Muscle of back (tissue), 3 donors: ENCODE measurements at regions not wholly inside any gene's neighbourhood (a gene's known extent, or its start where the extent isn't known, plus 50 kb on each side); places are given as distances from the start of the nearest gene placed in this dataset.

Experiments used
- DNase-seq, 3 donors: peaks; one replicate each; pipeline versions ENCODE4 v3.0.0 to v3.0.0-alpha.2; 2013

DNA sequence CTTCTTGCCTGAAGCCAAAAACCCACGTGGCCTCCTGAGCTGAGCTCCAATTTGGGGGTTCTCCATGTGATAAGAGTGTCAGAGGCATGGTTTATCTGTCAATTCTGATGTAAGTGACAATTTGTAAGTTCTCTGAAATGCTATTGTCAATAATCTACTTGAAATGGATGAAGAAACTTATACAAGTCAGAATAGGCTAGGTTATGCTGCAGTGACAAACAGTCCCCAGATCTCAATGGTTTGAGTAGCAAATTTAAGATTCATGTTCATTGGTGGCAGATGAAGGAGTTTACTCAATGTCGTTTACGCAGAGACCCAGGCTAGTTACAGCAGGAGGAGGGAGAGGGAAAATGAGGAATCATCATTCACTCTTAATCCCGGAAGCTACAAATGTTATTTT lies 352.4 kb downstream of the KIF16B start:
- DNase-seq = no peak

DNA sequence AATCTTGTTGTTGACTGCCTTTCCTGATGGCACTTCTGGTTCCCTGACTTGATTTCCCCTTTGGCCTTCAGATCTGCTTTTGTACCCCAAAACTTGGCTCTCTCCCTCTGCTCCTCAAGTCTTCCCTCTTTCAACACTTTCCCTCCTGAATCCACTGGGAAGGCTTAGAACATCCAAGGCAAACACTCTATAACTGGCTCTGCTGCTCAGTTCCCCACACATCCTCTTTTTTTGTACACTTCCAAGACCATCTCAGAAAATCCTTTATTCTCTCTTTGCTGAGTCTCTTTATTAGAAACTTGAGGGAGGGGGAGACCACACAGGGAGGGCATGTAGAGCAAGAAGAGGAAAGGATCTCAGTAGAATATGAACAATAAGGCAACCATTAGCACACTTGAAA lies 354.1 kb downstream of the KIF16B start:
- DNase-seq = no peak

DNA sequence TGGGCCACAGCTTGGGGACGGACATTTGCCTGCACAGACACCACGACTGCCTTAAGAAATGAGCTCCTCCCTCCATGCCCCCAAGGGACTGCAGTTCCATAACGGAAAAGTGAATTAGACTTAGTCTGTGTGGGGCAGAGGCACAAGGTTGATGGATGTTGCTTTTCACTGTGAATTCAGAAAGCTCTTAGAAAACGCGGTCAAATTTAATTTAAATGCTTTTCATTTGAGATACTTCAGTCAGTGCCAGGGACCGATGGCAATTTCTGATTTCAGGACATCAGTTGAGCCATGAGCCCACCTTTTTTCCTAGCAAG lies 356.4 kb downstream of the KIF16B start:
- no peak for DNase-seq

DNA sequence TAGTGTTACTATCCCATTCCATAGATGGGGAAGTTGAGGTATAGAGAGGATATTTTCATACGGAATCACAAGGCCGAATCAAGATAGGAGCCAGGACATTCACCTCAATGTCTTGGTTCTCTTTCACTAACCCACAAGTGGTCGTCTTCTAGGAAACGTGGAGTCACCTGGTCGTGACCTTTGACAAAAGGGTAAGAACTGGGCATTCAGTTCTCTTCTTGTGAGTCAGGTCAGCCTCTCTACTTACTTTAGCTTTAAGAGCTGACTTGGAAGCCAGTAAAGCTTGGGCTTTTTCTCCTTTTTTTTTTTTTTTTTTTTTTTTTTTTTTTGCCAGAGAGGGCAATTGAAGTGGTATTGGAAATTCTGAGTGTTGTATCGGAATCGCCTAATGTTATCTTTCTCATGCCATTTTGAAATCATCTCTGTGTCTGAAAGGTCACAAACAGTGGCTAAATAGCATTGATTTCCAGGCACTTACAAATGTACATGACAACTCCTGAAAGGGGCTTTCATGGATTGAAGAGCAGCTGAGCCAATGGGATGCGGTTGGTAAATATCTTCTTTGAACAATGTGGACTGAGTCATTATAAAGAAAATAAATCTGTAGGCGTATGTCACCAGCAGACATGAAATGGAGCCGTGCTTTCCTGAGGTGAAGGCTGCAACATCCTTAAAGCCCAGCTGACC lies 356.9 kb downstream of the KIF16B start:
- DNase-seq = no peak

DNA sequence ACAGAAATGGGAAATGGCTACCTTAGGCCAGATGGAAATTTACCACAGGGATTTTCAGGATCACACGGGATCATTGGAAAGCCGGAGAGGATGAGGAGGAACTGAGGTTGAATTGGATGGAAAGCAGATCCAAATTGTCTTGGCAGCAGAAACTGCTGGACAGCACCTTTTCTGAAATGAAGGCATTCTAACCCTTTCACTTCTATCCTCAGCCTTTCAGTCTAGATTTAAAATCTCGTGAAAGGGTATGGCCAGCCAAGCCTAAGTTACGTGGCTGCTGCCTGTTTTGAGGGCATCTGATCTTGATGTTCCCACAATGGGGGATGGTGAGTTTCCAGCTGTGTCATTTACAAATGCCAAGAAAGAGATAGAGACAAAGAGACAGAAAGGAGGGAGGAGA lies 358.2 kb downstream of the KIF16B start:
- peak in 2 of 3 donors; percentile 40 to 62 for DNase-seq

DNA sequence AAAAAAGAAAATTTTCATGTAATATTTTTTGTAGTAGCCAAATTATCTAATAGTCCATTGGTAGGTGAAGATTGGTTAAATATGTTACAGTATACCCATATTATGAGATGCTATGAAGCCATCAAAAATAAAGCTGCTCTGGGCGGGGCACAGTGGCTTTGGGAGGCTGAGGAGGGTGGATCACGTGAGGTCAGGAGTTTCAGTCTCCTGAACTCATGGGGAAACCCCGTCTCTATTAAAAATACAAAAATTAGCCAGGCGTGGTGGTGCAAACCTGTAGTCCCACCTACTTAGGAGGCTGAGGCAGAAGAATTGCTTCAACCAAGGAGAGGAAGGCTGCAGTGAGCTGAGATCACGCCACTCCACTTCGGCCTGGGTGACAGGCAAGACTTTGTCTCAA lies 360.5 kb downstream of the KIF16B start:
- no peak for DNase-seq

DNA sequence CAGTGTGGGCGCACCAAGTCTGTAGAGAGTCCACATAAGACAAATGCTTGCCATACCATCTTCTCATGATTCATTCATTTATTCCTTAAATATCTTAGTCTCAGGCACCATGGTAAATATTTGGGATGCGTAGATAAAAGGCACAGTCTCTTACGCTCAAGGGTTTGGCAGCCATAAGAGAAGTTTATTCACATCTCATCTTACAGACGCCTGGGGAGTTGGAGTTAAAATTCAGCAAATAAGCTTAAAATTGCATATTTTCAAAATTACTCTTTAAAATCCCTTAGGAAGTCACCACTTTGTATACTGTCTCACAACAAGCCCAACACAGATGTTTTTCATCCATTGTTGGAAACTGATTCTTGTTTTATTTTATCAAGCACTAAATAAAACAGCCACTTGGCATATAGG lies 363.3 kb downstream of the KIF16B start:
- peak; percentile 53 to 85 (median 65) for DNase-seq

DNA sequence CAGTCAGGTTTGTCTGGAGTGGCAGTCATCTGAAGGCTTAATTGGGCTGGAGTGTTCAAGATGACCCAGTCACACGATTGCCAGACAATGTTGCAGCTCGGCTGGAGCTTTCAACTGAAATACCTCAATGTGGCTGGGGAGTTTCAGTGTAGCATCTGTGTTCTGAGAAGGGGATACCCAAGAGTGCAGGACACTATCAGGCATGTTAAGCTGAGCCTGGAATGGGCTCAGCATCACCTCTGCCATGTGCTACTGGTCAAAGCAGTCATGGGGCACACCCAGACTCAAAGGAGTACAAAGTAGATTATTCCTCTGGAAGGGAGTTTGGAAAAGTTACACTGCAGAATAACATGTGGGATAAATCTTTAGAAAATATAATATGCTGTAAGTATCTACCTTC lies 363.9 kb downstream of the KIF16B start:
- peak; percentile 33 to 80 (median 51) for DNase-seq

DNA sequence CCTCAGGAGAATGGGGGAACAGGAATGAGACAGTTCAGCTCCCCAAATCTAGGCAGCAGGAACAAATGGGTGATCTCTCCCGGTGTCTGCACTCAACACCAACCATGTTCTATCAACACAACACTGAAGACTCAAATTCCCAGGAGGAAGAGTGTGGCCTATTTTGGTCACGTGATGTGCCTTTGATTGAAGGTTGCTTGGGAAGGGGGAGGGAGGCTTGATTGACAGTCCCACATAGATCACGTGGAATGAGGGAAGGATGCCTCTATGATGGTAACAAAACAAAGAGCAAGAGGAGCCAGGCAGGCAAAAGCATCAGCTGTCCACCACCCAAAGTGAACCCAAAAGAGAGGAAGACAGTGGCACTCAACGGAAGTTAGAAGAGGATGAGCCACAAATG lies 364.8 kb downstream of the KIF16B start:
- DNase-seq = no peak

DNA sequence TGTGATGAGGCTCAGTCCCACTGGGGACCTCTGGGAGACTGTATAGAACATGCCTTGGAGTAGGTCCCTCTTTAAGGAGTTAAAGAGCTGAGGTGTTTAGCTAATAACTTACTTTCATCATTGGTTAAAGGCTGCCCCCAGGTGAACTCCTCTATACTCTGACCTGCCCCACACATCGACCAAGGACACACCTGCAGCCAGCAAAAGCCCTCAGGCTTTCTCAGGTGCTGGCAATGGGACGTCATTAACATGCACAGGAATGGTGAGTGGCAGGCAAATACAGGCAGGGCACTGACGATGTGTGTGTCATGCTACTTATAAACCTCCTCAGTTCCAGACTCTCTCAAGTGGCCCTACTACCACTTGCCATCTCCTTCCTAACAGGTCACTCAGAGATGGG lies 366.4 kb downstream of the KIF16B start:
- no peak for DNase-seq

DNA sequence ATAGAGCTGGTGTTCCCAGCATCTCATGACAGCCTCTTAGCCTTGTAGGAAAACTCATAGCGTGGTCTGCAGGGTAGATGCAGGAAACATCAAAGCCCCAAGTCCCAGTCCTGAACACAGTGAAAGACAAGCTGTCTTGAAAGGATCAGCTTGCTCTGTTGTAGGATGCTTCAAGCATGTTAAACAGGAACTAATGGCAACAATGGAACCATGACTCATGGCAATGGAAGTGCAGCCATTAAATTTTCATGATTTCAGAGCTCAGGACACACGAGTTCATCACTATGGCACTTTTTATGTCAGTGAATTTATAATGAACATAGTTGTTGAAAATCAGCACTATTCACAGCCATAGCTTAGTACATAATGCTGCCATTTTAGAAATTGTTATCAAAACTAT lies 367.7 kb downstream of the KIF16B start:
- no peak for DNase-seq

DNA sequence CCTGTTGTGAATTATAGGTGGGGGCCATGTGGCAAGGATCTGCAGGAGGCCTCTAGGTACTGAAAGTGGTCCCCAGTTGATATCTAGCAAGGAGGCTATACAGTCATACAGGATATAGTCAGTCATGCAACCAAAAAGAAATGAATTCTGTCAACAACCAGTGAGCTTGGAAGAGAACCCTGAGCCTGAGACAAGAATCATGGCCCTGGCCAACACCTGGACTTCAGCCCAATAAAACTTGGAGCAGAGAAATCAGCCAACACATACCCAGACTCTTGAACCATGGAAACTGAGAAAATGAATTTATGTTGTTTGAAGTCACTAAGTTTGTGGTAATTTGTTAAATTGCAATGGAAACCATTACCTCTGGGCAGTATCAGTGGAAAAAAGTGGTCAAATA lies 370.2 kb downstream of the KIF16B start:
- DNase-seq = peak in 1 of 3 donors; percentile 17

DNA sequence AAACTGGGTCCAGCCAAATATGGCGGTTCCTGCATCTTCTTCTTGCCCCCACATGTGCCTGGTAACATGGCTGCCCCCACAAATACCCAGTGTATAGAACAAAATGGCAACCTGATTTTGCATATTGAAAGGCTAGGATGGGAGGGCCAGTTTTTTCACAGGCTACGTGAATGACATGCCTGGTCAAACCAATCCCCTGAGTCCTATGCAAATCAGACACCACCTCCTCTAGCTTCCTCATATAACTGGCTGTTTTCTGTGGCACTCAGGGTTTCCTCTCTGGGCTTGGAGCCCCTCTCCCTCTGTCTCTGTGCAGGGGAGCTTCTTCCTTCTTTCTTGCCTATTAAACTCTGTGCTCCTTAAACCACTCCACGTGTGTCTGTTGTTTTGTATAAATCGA lies 372.1 kb downstream of the KIF16B start:
- DNase-seq = no peak

DNA sequence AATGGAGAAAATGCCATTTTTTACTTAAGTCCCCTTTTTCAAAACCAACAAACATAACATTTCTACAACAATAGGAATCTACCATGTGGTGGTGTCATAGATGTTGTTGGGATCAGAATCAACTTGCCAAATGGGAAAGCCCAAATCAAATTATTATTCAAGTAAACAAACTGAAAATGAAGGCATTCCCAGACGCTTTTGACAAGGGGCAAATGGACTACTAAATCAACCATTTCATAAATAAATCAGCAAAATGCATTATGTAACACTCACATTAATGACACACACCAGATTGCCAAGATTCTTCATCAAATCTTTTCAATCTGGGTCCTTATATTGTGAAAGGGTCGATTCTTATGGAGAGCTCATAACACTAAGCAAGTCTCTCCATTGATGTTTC lies 375.6 kb downstream of the KIF16B start:
- no peak for DNase-seq

DNA sequence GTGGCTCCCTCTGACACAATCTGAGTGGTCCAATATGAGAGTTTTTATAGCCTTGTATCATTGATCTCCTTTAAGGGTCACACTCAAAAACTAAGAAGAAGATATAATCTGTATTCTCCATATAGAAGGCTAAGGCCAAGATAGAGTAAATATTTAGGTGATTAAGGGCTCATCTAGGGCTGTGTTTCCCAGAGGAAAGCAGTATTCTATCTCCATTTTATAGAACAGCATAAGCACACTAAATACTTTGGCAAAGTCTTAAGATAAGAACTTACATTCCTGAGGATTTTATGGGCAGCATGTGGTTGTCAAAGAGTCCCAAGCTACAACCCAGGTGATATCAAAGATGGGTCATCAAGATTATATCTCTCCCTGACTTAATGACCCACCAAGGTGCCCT lies 377.6 kb downstream of the KIF16B start:
- no peak for DNase-seq

DNA sequence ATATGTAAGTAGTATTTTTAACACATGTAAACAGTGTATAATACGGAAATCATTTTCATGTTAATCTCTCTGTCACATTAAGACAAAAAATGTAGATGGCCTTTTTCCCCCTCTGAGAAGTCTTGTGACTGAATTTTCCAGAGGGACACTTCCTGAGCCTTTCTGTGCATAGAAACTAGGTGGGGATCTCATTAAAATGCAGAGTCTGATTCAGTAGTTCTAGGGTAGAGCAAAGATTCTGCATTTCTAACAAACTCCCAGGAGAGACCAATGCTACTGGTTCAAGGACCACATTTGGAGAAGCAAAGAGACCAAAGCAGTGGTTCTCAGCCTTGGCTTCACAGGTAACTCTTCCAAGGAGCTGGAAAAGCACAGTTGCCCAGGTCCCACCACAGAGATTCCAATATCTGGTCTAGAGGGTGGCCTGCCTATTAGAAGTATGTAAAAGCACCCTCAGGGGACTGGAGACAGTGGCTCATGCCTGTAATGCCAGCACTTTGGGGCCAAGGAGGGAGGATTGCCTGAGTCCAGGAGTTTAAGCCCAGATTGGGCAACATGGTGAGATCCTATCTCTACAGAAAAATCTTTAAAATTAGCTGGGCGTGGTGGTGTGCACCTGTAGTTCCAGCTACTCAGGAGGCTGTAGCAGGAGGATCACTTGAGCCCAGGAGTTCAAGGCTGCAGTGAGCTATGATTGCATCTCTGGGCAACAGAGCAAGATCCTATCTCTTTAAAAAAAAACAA lies 378.5 kb downstream of the KIF16B start:
- DNase-seq = no peak

DNA sequence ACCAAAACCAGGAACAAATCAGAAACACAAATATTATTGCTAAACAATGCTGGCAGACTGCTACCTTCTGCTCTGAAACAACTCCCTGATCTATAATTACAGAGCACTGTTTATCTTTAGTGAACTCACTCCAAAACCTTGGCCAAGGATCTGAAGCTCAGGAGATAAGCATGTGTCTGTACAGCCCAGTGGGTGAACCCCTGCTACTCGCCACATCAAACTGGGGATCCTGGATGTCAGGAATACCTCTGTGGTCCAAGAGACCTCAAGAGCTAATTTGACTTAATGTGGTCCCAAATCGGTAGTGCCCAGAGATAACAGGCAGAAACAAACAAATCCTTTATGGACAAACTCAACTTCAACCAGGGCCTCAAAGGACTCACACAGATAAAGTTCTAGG lies 381.8 kb downstream of the KIF16B start:
- DNase-seq = no peak

DNA sequence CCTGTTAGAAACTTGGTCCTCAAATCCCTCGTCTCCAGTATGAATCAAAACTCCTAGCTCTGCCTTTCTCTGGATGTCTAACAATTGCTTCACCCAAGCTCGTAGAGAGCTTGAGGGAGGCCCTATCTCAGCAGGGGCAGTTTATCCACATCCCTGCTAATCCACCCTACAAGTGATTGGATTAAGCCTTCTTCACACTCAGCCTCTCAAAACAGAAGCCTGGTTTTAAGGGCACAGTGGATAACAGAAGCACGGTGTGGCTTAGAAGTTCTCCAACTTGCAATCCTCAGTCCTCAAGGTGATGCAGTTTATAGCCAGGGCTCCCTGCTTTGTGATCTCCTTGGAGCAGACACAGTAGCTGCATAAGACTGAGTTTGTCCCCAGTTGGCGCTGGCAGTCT lies 383.9 kb downstream of the KIF16B start:
- no peak for DNase-seq

DNA sequence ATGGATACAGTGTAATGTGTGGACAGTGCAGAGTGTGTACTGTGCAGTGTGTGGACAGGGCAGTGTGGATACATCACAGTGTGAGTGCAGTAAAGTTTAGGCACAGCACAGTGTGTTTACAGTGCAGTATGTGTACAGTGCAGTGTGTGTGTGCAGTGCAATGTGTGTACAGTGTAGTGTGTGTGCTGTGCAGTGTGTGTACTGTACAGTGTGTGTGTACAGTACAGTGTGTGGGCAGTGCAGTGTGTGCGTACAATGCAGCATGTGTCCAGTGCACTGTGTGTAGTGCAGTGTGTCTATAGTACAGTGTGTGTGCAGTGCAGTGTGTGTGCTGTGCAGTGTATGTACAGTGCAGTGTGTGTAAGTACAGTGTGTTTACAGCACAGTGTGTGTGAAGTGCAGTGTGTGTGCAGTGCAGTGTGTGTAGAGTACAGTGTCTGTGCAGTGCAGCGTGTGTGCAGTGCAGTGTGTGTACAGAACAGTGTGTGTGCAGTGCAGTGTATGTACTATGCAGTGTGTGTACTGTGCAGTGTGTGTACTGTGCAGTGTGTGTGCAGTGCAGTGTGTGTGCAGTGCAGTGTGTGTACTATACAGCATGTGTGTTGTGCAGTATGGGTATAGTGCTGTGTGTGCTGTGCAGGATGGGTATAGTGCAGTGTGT lies 385.2 kb downstream of the KIF16B start:
- no peak for DNase-seq

DNA sequence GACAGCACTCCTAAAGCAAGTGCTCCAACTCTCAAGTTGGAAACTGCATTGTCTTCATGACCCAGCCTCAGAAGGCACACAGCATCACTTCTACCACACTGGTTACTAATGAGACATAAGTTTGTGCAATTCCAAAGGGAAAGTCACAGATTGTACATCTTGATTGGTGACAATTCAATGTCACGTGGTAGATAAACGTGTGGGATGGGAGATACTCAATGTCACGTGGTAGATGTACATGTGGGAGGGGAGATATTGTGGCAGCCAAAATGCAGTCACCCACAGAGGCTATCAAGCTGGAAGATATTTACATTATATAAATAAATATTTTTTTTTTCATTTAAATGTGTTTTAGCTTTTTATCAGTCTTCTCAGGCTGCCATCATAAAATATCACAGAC lies 393.3 kb downstream of the KIF16B start:
- DNase-seq = no peak

DNA sequence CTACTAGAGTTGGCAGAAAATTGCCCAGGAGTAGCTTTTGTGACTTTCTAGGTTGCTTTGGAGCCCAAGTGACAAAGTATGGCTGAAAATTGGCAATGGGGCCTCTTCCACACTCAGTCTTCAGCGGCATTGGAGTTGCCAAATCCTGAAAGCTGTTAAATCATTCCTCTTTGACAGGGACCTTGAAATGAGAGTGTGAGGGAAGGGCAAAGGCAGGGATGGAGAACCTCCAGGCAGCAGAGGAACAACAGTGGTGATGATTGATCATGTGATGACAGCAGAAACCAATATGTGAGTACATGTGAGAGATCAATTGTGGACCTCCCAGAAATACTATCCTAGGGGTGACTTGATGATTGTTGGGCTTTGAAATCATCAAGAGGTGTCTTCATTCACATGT lies 393.9 kb downstream of the KIF16B start:
- no peak for DNase-seq

DNA sequence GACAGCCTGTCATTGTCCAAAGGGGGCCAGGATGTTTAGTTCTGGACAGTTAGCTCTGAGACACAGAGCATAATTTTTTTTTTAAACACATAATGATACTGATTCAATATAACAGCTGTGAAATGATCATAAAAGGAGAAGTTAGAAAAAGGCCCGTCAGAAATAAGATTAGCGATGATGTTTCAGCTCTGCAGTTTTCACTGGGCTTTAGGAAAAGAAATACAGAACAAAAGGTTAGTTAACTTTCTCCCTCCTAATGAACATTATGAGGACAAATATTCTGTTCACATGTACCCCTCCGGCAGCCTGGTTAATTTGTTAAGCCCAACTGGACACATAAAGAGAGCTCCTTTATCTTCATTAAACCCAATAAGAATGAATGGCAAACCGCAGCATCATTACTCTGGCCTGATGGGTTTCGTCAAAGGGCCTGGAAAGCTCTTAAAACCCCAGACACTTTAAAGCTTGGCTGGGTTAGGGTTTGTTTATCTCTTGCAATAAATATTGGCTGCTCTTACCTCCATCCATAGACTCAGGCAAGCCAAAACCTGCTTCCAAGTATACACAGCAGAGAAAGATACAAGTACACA lies 394.6 kb downstream of the KIF16B start:
- no peak for DNase-seq

DNA sequence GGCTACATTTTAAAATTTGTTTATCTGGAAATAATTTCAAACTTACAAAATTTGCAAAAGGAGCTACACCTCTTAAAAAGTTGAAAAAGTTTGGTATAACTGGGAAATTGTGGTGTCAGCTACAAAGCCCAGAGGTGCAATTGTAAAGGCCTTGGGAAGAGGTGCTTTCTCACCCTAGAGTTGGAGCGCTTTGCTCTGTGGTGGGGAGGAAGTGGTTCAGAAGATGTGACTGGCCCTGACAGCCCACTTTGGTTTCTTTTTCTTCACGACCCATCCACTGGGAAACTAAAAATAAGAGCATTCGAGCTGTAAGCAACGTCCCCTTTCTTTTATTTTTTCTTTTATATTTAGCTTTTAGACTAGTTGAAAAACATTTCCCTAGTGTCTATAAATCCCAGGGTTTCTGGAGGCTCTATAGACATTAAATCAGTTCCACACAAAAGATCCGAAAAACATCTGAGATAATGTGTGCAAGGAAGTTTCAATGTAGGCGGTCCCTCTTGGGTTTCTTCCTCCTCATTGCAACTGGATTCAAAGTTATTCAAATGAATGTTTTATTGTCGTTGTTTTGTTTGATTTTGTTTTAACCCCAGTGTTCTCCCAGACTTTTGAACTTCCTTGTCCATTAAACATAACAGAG lies 397.8 kb downstream of the KIF16B start:
- DNase-seq = no peak
